GM23338 (cell line): ENCODE measurements at regions not wholly inside any gene's neighbourhood (a gene's known extent, or its start where the extent isn't known, plus 50 kb on each side); places are given as distances from the start of the nearest gene placed in this dataset.

Experiments
- ATAC-seq: fragments of 200-7000 bp; cut with Tn5 transposase; 3 replicates; pipeline ENCODE4 v1.9.1; 2020
- DNase-seq: peaks from one replicate; pipeline ENCODE4 v3.0.0-alpha.2; 2015; ENCODE audit warnings: low spot score
- H2AFZ ChIP-seq: fragments of 200-600 bp; sonication (generic); 2 replicates; pipeline ENCODE4 v1.8.0; 2016; ENCODE audit warnings: antibody characterized with exemption, mild to moderate bottlenecking, moderate library complexity
- H3F3A ChIP-seq: fragments of 200-600 bp; sonication (generic); replicated peaks from 2 replicates; pipeline ENCODE4 v1.8.0; 2017; ENCODE audit warnings: antibody characterized with exemption, mixed run types, low read depth
- H3K27ac ChIP-seq: fragments of 200-600 bp; sonication (generic); 2 replicates; pipeline ENCODE4 v1.6.1; 2016; ENCODE audit warnings: low read depth
- H3K27me3 ChIP-seq: fragments of 200-600 bp; sonication (generic); 2 replicates; pipeline ENCODE4 v1.8.0; 2016; ENCODE audit warnings: mild to moderate bottlenecking, mixed run types, moderate library complexity; ENCODE audit not compliant: insufficient read depth
- H3K36me3 ChIP-seq: fragments of 200-600 bp; sonication (generic); 2 replicates; pipeline ENCODE4 v1.8.0; 2016; ENCODE audit warnings: mild to moderate bottlenecking; ENCODE audit not compliant: insufficient read depth
- H3K4me1 ChIP-seq: fragments of 200-600 bp; sonication (generic); 2 replicates; pipeline ENCODE4 v1.8.0; 2016; ENCODE audit warnings: mild to moderate bottlenecking, moderate library complexity; ENCODE audit not compliant: insufficient read depth
- H3K4me2 ChIP-seq: fragments of 200-600 bp; sonication (generic); 2 replicates; pipeline ENCODE4 v1.7.1; 2017; ENCODE audit warnings: mixed run types
- H3K4me3 ChIP-seq: fragments of 200-600 bp; sonication (generic); 2 replicates; pipeline ENCODE4 v1.6.1; 2016; ENCODE audit warnings: mixed run types
- H3K79me2 ChIP-seq: fragments of 200-600 bp; sonication (generic); replicated peaks from 2 replicates; pipeline ENCODE4 v1.8.0; 2017; ENCODE audit warnings: mild to moderate bottlenecking; ENCODE audit not compliant: insufficient read depth
- H3K9me2 ChIP-seq: fragments of 200-600 bp; sonication (generic); 2 replicates; pipeline ENCODE4 v1.8.0; 2017; ENCODE audit not compliant: insufficient read depth
- H4K20me1 ChIP-seq: fragments of 200-600 bp; sonication (generic); replicated peaks from 2 replicates; pipeline ENCODE4 v1.8.0; 2017; ENCODE audit warnings: mild to moderate bottlenecking; ENCODE audit not compliant: insufficient read depth
- H3K27ac Mint-ChIP-seq: 2 replicates; pipeline ENCODE4 v1.8.0; 2020; ENCODE audit warnings: inconsistent platforms, mild to moderate bottlenecking, moderate library complexity, mixed read lengths
- H3K27me3 Mint-ChIP-seq: 3 replicates; pipeline ENCODE4 v1.8.0; 2022; ENCODE audit warnings: low read depth, mild to moderate bottlenecking, moderate library complexity, mixed read lengths, inconsistent platforms; ENCODE audit not compliant: insufficient read depth, poor library complexity
- H3K36me3 Mint-ChIP-seq: 3 replicates; pipeline ENCODE4 v1.8.0; 2021; ENCODE audit warnings: low read depth, mild to moderate bottlenecking, inconsistent platforms, moderate library complexity, mixed read lengths
- H3K4me1 Mint-ChIP-seq: 3 replicates; pipeline ENCODE4 v1.8.0; 2020; ENCODE audit warnings: mild to moderate bottlenecking, inconsistent platforms, mixed read lengths
- H3K4me3 Mint-ChIP-seq: 3 replicates; pipeline ENCODE4 v1.8.0; 2021; ENCODE audit warnings: moderate library complexity, mild to moderate bottlenecking, inconsistent platforms, mixed read lengths
- H3K9me3 Mint-ChIP-seq: 3 replicates; pipeline ENCODE4 v1.8.0; 2020; ENCODE audit warnings: moderate library complexity, mild to moderate bottlenecking, inconsistent platforms, mixed read lengths
- JUNB ChIP-seq: IDR thresholded peaks from one replicate; pipeline ENCODE4 v1.6.1; 2016; ENCODE audit warnings: antibody characterized with exemption; ENCODE audit not compliant: unreplicated experiment
- POLR2AphosphoS5 ChIP-seq: IDR thresholded peaks from 2 replicates; pipeline ENCODE4 v1.6.1; 2016; ENCODE audit warnings: antibody characterized with exemption, low read depth
- STAT1 ChIP-seq: IDR thresholded peaks from one replicate; pipeline ENCODE4 v1.6.1; 2016; ENCODE audit warnings: antibody characterized with exemption; ENCODE audit not compliant: unreplicated experiment
- ZNF114 ChIP-seq: fragments of 250-450 bp; sonication (Bioruptor Pico); IDR thresholded peaks from 2 replicates; pipeline ENCODE4 v1.5.0; 2020; ENCODE audit warnings: mild to moderate bottlenecking, moderate library complexity
- ZNF331 ChIP-seq: fragments of 250-450 bp; sonication (Bioruptor Pico); IDR thresholded peaks from 2 replicates; pipeline ENCODE4 v1.5.0; 2020; ENCODE audit warnings: low read depth, mild to moderate bottlenecking, moderate library complexity
- TF ChIP-seq, protein P1 (sequence below): fragments of 250-450 bp; sonication (Bioruptor Pico); IDR thresholded peaks from 2 replicates; pipeline ENCODE4 v1.5.0; 2020; ENCODE audit warnings: mild to moderate bottlenecking, moderate library complexity
- TF ChIP-seq, protein P2 (sequence below): IDR thresholded peaks from one replicate; pipeline ENCODE4 v1.6.1; 2018; ENCODE audit warnings: antibody characterized with exemption; ENCODE audit not compliant: unreplicated experiment
- TF ChIP-seq, protein P3 (sequence below): IDR thresholded peaks from 2 replicates; pipeline ENCODE4 v1.6.1; 2016; ENCODE audit warnings: antibody characterized with exemption

DNA sequence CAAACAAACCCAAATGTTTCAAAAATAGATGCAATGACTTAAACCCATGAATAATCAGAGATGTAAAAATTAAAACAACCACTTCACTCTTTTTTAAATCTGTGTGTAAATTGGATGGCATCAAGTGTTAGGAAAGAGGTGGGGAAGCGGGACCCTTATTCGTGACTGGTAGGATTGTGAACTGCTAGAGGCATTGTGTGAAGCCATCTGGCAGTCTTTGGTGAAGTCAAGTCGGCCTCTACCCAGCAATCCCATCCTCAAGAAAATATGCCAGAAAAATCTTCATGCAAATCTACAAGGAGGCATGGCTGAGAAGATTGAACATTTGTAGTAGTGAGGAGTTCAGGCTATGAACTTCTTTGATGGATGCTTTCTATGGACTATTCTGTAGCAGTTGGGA is 114.6 kb upstream of the C11orf87 start (continued):
- TF ChIP-seq, protein P1, sequence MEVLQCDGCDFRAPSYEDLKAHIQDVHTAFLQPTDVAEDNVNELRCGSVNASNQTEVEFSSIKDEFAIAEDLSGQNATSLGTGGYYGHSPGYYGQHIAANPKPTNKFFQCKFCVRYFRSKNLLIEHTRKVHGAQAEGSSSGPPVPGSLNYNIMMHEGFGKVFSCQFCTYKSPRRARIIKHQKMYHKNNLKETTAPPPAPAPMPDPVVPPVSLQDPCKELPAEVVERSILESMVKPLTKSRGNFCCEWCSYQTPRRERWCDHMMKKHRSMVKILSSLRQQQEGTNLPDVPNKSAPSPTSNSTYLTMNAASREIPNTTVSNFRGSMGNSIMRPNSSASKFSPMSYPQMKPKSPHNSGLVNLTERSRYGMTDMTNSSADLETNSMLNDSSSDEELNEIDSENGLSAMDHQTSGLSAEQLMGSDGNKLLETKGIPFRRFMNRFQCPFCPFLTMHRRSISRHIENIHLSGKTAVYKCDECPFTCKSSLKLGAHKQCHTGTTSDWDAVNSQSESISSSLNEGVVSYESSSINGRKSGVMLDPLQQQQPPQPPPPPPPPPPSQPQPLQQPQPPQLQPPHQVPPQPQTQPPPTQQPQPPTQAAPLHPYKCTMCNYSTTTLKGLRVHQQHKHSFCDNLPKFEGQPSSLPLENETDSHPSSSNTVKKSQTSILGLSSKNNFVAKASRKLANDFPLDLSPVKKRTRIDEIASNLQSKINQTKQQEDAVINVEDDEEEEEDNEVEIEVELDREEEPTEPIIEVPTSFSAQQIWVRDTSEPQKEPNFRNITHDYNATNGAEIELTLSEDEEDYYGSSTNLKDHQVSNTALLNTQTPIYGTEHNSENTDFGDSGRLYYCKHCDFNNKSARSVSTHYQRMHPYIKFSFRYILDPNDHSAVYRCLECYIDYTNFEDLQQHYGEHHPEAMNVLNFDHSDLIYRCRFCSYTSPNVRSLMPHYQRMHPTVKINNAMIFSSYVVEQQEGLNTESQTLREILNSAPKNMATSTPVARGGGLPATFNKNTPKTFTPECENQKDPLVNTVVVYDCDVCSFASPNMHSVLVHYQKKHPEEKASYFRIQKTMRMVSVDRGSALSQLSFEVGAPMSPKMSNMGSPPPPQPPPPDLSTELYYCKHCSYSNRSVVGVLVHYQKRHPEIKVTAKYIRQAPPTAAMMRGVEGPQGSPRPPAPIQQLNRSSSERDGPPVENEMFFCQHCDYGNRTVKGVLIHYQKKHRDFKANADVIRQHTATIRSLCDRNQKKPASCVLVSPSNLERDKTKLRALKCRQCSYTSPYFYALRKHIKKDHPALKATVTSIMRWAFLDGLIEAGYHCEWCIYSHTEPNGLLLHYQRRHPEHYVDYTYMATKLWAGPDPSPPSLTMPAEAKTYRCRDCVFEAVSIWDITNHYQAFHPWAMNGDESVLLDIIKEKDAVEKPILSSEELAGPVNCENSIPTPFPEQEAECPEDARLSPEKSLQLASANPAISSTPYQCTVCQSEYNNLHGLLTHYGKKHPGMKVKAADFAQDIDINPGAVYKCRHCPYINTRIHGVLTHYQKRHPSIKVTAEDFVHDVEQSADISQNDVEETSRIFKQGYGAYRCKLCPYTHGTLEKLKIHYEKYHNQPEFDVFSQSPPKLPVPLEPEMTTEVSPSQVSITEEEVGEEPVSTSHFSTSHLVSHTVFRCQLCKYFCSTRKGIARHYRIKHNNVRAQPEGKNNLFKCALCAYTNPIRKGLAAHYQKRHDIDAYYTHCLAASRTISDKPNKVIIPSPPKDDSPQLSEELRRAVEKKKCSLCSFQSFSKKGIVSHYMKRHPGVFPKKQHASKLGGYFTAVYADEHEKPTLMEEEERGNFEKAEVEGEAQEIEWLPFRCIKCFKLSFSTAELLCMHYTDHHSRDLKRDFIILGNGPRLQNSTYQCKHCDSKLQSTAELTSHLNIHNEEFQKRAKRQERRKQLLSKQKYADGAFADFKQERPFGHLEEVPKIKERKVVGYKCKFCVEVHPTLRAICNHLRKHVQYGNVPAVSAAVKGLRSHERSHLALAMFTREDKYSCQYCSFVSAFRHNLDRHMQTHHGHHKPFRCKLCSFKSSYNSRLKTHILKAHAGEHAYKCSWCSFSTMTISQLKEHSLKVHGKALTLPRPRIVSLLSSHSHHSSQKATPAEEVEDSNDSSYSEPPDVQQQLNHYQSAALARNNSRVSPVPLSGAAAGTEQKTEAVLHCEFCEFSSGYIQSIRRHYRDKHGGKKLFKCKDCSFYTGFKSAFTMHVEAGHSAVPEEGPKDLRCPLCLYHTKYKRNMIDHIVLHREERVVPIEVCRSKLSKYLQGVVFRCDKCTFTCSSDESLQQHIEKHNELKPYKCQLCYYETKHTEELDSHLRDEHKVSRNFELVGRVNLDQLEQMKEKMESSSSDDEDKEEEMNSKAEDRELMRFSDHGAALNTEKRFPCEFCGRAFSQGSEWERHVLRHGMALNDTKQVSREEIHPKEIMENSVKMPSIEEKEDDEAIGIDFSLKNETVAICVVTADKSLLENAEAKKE (CRISPR knock-in tag), result no peak
- no peak for TF ChIP-seq STAT1
- TF ChIP-seq JUNB, result no peak

DNA sequence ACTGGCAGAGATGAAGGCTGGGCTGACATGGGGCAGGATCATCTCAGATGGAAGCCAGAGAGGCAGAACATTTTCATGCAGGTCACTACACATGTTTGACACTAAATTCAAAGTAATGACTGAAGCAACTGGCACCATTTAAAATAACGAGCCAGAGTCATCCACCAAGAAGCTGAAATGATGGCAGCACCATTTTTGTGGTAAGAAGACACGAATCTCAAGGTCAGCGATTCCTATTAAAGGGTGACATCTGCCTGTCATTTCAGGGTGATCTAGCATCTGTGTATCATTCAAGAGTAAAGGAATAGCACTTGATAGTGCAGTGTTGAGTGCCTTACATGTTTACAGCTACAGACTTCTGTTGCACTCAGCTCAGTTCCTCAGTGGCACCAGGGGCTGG is 113.4 kb upstream of the C11orf87 start:
- Mint-ChIP-seq H3K27me3 (no peaks in the 10 kb centered on the region), H3K9me3 (no peaks in the 10 kb centered on the region), H3K4me1 (0 out of 3 replicates have a peak, but pooled peaks cover 1% of the 10 kb centered on the region), H3K4me3 (no peak overlapping the region), H3K27ac (no peak overlapping the region), H3K36me3 (no peaks in the 10 kb centered on the region)
- no peaks in the 10 kb centered on the region for H4K20me1 ChIP-seq
- H2AFZ ChIP-seq, result no peak overlapping the region
- no peaks in the 10 kb centered on the region for H3K27me3 ChIP-seq
- H3K79me2 ChIP-seq, result no peaks in the 10 kb centered on the region
- ATAC-seq (no peak), DNase-seq (no peak)
- H3F3A ChIP-seq, result no peaks in the 10 kb centered on the region
- no peaks in the 10 kb centered on the region for H3K36me3 ChIP-seq
- H3K4me3 ChIP-seq, result no peak overlapping the region
- H3K4me2 ChIP-seq, result no peak overlapping the region
- H3K27ac ChIP-seq, result no peak overlapping the region
- no peaks in the 10 kb centered on the region for H3K4me1 ChIP-seq
- H3K9me2 ChIP-seq, result no peaks in the 10 kb centered on the region
- TF ChIP-seq STAT1 (no peak), JUNB (no peak), POLR2AphosphoS5 (no peak), ZNF331 (CRISPR knock-in tag) (no peak), ZNF114 (CRISPR knock-in tag) (no peak)
- TF ChIP-seq, protein P2, sequence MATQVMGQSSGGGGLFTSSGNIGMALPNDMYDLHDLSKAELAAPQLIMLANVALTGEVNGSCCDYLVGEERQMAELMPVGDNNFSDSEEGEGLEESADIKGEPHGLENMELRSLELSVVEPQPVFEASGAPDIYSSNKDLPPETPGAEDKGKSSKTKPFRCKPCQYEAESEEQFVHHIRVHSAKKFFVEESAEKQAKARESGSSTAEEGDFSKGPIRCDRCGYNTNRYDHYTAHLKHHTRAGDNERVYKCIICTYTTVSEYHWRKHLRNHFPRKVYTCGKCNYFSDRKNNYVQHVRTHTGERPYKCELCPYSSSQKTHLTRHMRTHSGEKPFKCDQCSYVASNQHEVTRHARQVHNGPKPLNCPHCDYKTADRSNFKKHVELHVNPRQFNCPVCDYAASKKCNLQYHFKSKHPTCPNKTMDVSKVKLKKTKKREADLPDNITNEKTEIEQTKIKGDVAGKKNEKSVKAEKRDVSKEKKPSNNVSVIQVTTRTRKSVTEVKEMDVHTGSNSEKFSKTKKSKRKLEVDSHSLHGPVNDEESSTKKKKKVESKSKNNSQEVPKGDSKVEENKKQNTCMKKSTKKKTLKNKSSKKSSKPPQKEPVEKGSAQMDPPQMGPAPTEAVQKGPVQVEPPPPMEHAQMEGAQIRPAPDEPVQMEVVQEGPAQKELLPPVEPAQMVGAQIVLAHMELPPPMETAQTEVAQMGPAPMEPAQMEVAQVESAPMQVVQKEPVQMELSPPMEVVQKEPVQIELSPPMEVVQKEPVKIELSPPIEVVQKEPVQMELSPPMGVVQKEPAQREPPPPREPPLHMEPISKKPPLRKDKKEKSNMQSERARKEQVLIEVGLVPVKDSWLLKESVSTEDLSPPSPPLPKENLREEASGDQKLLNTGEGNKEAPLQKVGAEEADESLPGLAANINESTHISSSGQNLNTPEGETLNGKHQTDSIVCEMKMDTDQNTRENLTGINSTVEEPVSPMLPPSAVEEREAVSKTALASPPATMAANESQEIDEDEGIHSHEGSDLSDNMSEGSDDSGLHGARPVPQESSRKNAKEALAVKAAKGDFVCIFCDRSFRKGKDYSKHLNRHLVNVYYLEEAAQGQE, result no peak
- TF ChIP-seq, protein P3, sequence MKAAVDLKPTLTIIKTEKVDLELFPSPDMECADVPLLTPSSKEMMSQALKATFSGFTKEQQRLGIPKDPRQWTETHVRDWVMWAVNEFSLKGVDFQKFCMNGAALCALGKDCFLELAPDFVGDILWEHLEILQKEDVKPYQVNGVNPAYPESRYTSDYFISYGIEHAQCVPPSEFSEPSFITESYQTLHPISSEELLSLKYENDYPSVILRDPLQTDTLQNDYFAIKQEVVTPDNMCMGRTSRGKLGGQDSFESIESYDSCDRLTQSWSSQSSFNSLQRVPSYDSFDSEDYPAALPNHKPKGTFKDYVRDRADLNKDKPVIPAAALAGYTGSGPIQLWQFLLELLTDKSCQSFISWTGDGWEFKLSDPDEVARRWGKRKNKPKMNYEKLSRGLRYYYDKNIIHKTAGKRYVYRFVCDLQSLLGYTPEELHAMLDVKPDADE, result no peak
